Keratinocyte (primary cell): ENCODE measurements at regions not wholly inside any gene's neighbourhood (a gene's known extent, or its start where the extent isn't known, plus 50 kb on each side); places are given as distances from the start of the nearest gene placed in this dataset.

ENCODE experiments used
- DNase-seq: peaks from one replicate; pipeline ENCODE4 v3.0.0-alpha.2; 2011; ENCODE audit warnings: low read depth, missing footprints, low spot score
- FAIRE-seq: peaks from 2 replicates; lab custom pipeline; 2011; peaks lifted over from hg19 to GRCh38; lab: Jason Lieb, UNC
- H2AFZ ChIP-seq: 2 replicates; pipeline ENCODE4 v1.6.0; 2012; ENCODE audit warnings: low read length, control low read depth, inconsistent platforms; ENCODE audit not compliant: control insufficient read depth
- H3K27ac ChIP-seq: 2 replicates; pipeline ENCODE4 v1.5.1; 2011; ENCODE audit warnings: low read length; ENCODE audit not compliant: control insufficient read depth, insufficient read depth
- H3K27me3 ChIP-seq: 3 replicates; pipeline ENCODE4 v1.6.0; 2011; ENCODE audit warnings: low read length; ENCODE audit not compliant: control insufficient read depth, insufficient read depth; ENCODE audit errors: extremely low read depth
- H3K36me3 ChIP-seq, 2 experiments: 2 replicates in 1 of 2; 3 replicates in 1 of 2; pipeline ENCODE4 v1.5.1; 2011; ENCODE audit warnings: low read length in 2 of 2, mild to moderate bottlenecking in 1 of 2; ENCODE audit not compliant: control insufficient read depth in 2 of 2, insufficient read depth in 2 of 2; ENCODE audit errors: extremely low read depth in 1 of 2
- H3K4me1 ChIP-seq: 3 replicates; pipeline ENCODE4 v1.5.1; 2011; ENCODE audit warnings: low read length; ENCODE audit not compliant: control insufficient read depth, insufficient read depth; ENCODE audit errors: extremely low read depth
- H3K4me2 ChIP-seq: 3 replicates; pipeline ENCODE4 v1.6.0; 2011; ENCODE audit warnings: low read depth, low read length; ENCODE audit not compliant: control insufficient read depth, insufficient read depth; ENCODE audit errors: extremely low read depth
- H3K4me3 ChIP-seq, 3 experiments: fragments of 200-600 bp in 1 of 3; sonication (generic) in 1 of 3; 2 replicates in 2 of 3; 3 replicates in 1 of 3; pipeline ENCODE4 v1.5.1; 2011 to 2016; ENCODE audit warnings: low read length in 3 of 3, mild to moderate bottlenecking in 3 of 3, control low read depth in 2 of 3, inconsistent platforms in 1 of 3, low read depth in 1 of 3, mixed read lengths in 1 of 3, mixed run types in 1 of 3, moderate library complexity in 1 of 3; ENCODE audit not compliant: control insufficient read depth in 2 of 3, insufficient read depth in 2 of 3; ENCODE audit errors: extremely low read depth in 1 of 3
- H3K79me2 ChIP-seq: 2 replicates; pipeline ENCODE4 v1.6.0; 2012; ENCODE audit warnings: low read length; ENCODE audit not compliant: control insufficient read depth, insufficient read depth
- H3K9ac ChIP-seq: 3 replicates; pipeline ENCODE4 v1.6.0; 2011; ENCODE audit warnings: low read length; ENCODE audit not compliant: control insufficient read depth, insufficient read depth; ENCODE audit errors: extremely low read depth
- H3K9me1 ChIP-seq: 3 replicates; pipeline ENCODE4 v1.6.0; 2011; ENCODE audit warnings: low read length; ENCODE audit not compliant: control insufficient read depth, insufficient read depth; ENCODE audit errors: extremely low read depth
- H3K9me3 ChIP-seq: 2 replicates; pipeline ENCODE4 v1.5.1; 2012; ENCODE audit warnings: low read depth, low read length; ENCODE audit not compliant: control insufficient read depth
- H4K20me1 ChIP-seq: 3 replicates; pipeline ENCODE4 v1.6.0; 2011; ENCODE audit warnings: low read length; ENCODE audit not compliant: control insufficient read depth, insufficient read depth; ENCODE audit errors: extremely low read depth
- CTCF ChIP-seq, 3 experiments: IDR thresholded peaks in 1 of 3; conservative IDR thresholded peaks in 1 of 3; optimal IDR thresholded peaks in 1 of 3; 2 replicates in 2 of 3; 3 replicates in 1 of 3; pipeline versions ENCODE3 to v1.5.1; 2011; ENCODE audit warnings: low read length in 3 of 3, mild to moderate bottlenecking in 3 of 3, moderate library complexity in 2 of 3, control low read depth in 1 of 3, inconsistent platforms in 1 of 3; ENCODE audit not compliant: insufficient read depth in 2 of 3; ENCODE audit errors: extremely low read depth in 1 of 3
- EZH2 ChIP-seq: IDR thresholded peaks from one replicate; pipeline ENCODE4 v1.6.1; 2012; ENCODE audit warnings: inconsistent platforms, mild to moderate bottlenecking, low read length, moderate library complexity
- dilution Hi-C: fragments of 300-500 bp; cut with MboI; formaldehyde crosslinking; loops from one replicate; pipeline ENCODE4 v1.7.0; 2020; ENCODE audit warnings: low sequenced_read_pairs; ENCODE audit not compliant: extremely low pct_ligation_motif_present

GRCh38 chr4:154041640-154042039, 252.8 kb upstream of the SFRP2 start:
- no peak overlapping the region for H3K4me2 ChIP-seq
- DNase-seq (no peak), FAIRE-seq (no peak)
- H3K9me3 ChIP-seq, result no peaks in the 10 kb centered on the region
- H3K79me2 ChIP-seq, result no peaks in the 10 kb centered on the region
- H3K27me3 ChIP-seq, result no peaks in the 10 kb centered on the region
- no peak overlapping the region for H3K4me3 ChIP-seq
- H4K20me1 ChIP-seq, result no peaks in the 10 kb centered on the region
- TF ChIP-seq CTCF (optimal IDR thresholded peaks at IDR 0.05 in 1 of 3, IDR thresholded peaks at IDR 0.05 in 1 of 3, conservative IDR thresholded peaks at IDR 0.05 in 1 of 3; ENCODE audit: extremely low read depth in 1 of 3, insufficient read depth in 2 of 3, low read length in 3 of 3) (no peak), EZH2 (no peak)
- no peak overlapping the region for H3K27ac ChIP-seq
- dilution Hi-C loops, result no loop called here
- no peaks in the 10 kb centered on the region for H3K4me1 ChIP-seq
- no peaks in the 10 kb centered on the region for H3K9me1 ChIP-seq
- H3K36me3 ChIP-seq, result no peaks in the 10 kb centered on the region
- no peak overlapping the region for H3K9ac ChIP-seq
- no peak overlapping the region for H2AFZ ChIP-seq

DNA sequence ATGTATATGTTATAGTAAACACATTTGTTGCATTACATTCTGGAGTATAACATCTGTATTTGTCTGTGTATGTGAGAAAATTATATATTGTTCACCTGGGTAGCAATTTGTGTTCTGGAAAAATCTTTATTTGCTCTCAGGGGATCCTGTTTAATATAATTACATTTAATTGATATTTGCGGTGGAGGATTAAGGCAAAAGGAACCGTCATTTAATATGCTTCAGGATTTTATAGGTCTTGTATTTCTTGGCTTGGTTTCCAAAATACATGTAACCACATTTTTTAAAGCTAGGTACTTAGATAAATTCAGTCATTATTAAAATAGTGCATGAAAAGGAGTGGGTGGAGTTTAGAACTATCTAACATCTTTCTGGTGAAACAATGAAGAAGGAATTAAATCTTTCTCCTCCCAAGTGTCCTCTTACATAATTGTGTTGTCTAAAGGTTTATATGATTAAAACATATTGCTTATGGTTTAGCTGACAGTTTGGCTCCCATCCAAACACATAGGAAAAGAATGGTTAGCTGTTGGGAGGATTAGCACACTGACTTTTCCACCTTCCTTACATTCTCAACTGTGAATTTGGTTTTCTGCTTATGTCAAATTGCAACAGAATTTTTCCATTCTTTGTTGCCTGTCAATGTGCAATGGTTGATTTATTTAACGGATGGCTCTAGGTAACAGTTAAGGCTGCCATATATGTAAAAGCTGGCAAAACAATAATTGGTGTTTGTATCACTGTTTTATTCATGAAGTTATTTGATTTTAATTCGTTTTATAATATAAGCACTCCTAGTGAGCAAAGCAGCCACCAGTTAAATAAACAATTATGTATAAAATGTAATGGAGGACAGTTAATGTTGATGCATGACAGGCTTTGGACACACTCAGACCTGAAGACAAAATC, 250.8 kb upstream of the SFRP2 start:
- Histone ChIP-seq H2AFZ (no peak overlapping the region), H4K20me1 (no peaks in the 10 kb centered on the region), H3K79me2 (no peaks in the 10 kb centered on the region), H3K4me3 (no peak overlapping the region), H3K9me1 (no peaks in the 10 kb centered on the region), H3K9ac (no peak overlapping the region), H3K4me1 (no peaks in the 10 kb centered on the region), H3K27ac (no peak overlapping the region), H3K36me3 (no peaks in the 10 kb centered on the region), H3K27me3 (peaks cover 3% of the 10 kb centered on the region), H3K9me3 (no peaks in the 10 kb centered on the region), H3K4me2 (no peak overlapping the region)
- dilution Hi-C loops, result no loop called here
- FAIRE-seq, result no peak
- TF ChIP-seq CTCF (optimal IDR thresholded peaks at IDR 0.05 in 1 of 3, IDR thresholded peaks at IDR 0.05 in 1 of 3, conservative IDR thresholded peaks at IDR 0.05 in 1 of 3; ENCODE audit: extremely low read depth in 1 of 3, insufficient read depth in 2 of 3, low read length in 3 of 3), result no peak
- no peak for TF ChIP-seq EZH2
- DNase-seq, result no peak
